ENCODE measurements at regions not wholly inside any gene's neighbourhood (a gene's known extent, or its start where the extent isn't known, plus 50 kb on each side); places are given as distances from the start of the nearest gene placed in this dataset.

DNA sequence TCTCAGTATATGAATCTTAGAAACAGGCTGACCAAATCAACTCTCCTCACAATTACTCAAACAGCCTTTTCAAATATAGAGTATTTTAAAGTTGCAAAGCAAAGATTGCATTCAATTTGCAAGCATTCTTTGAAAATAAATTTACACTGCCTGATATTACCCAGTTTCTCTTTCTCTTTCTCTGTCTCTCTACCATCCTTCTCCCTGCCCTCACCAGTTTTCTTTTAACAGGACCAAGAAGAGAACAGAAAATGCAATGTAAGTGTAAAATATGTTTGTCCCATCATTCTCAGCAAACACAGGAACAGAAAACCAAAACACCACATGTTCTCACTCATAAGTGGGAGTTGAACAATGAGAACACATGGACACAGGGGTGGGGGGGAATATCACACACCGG, 520.3 kb upstream of the USP15 start:
- Histone ChIP-seq H3K4me1 (ENCODE audit: control insufficient read depth in 4 of 4, insufficient read depth in 4 of 4, low read length in 3 of 4) (no peaks in the 10 kb centered on the region), H3K27me3 (ENCODE audit: control insufficient read depth in 4 of 4, insufficient read depth in 4 of 4, low read length in 3 of 4) (no peaks in the 10 kb centered on the region), H3K36me3 (ENCODE audit: control insufficient read depth in 4 of 4, insufficient read depth in 3 of 4, low read depth in 1 of 4, low read length in 3 of 4) (no peaks in the 10 kb centered on the region), H3K27ac (ENCODE audit: low read depth in 1 of 2, low read length in 2 of 2) (no peak overlapping the region), H3K9ac (ENCODE audit: low read depth in 1 of 2, low read length in 2 of 2) (no peak overlapping the region), H3K9me3 (ENCODE audit: control insufficient read depth in 4 of 4, low read length in 3 of 4) (no peaks in the 10 kb centered on the region), H3K4me3 (ENCODE audit: low read depth in 1 of 3, low read length in 3 of 3) (no peak overlapping the region)
- WGBS: 86% methylated on average over 1 of the region's 1 CpG
- no peak for DNase-seq (ENCODE audit: low spot score)
- no peak for TF ChIP-seq TAF1 (conservative IDR thresholded peaks at IDR 0.05)
- no peak for TF ChIP-seq NR2F2 (IDR thresholded peaks at IDR 0.05)
- TF ChIP-seq EGR1 (IDR thresholded peaks at IDR 0.05; ENCODE audit: low read depth in 2 of 2): no peak
- no peak for TF ChIP-seq JUND (IDR thresholded peaks at IDR 0.05)
- TF ChIP-seq HNF4A (conservative IDR thresholded peaks at IDR 0.05): no peak
- TF ChIP-seq, protein P1, sequence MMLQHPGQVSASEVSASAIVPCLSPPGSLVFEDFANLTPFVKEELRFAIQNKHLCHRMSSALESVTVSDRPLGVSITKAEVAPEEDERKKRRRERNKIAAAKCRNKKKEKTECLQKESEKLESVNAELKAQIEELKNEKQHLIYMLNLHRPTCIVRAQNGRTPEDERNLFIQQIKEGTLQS (IDR thresholded peaks at IDR 0.05): no peak
- TF ChIP-seq YY1 (IDR thresholded peaks at IDR 0.05): no peak
- TF ChIP-seq FOXA2 (IDR thresholded peaks at IDR 0.05): no peak
- TF ChIP-seq, protein P2, sequence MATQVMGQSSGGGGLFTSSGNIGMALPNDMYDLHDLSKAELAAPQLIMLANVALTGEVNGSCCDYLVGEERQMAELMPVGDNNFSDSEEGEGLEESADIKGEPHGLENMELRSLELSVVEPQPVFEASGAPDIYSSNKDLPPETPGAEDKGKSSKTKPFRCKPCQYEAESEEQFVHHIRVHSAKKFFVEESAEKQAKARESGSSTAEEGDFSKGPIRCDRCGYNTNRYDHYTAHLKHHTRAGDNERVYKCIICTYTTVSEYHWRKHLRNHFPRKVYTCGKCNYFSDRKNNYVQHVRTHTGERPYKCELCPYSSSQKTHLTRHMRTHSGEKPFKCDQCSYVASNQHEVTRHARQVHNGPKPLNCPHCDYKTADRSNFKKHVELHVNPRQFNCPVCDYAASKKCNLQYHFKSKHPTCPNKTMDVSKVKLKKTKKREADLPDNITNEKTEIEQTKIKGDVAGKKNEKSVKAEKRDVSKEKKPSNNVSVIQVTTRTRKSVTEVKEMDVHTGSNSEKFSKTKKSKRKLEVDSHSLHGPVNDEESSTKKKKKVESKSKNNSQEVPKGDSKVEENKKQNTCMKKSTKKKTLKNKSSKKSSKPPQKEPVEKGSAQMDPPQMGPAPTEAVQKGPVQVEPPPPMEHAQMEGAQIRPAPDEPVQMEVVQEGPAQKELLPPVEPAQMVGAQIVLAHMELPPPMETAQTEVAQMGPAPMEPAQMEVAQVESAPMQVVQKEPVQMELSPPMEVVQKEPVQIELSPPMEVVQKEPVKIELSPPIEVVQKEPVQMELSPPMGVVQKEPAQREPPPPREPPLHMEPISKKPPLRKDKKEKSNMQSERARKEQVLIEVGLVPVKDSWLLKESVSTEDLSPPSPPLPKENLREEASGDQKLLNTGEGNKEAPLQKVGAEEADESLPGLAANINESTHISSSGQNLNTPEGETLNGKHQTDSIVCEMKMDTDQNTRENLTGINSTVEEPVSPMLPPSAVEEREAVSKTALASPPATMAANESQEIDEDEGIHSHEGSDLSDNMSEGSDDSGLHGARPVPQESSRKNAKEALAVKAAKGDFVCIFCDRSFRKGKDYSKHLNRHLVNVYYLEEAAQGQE (IDR thresholded peaks at IDR 0.05): no peak
- TF ChIP-seq RAD21 (IDR thresholded peaks at IDR 0.05): no peak
- TF ChIP-seq, protein P3, sequence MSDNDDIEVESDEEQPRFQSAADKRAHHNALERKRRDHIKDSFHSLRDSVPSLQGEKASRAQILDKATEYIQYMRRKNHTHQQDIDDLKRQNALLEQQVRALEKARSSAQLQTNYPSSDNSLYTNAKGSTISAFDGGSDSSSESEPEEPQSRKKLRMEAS (IDR thresholded peaks at IDR 0.05): no peak
- TF ChIP-seq RXRA (IDR thresholded peaks at IDR 0.05): no peak

DNA sequence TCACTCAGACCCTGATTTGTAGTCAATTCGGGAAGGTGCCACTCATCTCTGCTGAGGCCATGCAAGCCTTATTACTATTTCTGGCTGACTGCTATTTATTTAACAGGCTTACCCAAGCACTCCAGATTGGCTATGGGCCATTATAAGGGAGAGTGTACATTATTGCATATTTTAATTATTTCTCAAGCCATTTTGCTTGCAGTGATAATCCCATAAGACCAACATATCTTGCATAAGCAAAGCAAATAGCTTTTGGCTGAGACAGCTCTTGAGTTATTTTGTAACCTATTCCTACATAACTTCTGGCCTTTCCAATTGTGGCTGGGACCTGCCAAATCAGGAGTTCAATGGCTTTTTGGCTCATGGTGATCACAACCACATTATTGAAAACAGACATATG, 509.6 kb upstream of the USP15 start:
- TF ChIP-seq SP1 (IDR thresholded peaks at IDR 0.05): no peak
- TF ChIP-seq HNF4A (conservative IDR thresholded peaks at IDR 0.05): peak in 1 of 2 donors; percentile 58
- TF ChIP-seq, protein P2 (IDR thresholded peaks at IDR 0.05): no peak
- TF ChIP-seq, protein P3 (IDR thresholded peaks at IDR 0.05): peak; percentile 33
- peak in 1 of 2 donors; percentile 49 for TF ChIP-seq RXRA (IDR thresholded peaks at IDR 0.05)
- TF ChIP-seq, protein P4, sequence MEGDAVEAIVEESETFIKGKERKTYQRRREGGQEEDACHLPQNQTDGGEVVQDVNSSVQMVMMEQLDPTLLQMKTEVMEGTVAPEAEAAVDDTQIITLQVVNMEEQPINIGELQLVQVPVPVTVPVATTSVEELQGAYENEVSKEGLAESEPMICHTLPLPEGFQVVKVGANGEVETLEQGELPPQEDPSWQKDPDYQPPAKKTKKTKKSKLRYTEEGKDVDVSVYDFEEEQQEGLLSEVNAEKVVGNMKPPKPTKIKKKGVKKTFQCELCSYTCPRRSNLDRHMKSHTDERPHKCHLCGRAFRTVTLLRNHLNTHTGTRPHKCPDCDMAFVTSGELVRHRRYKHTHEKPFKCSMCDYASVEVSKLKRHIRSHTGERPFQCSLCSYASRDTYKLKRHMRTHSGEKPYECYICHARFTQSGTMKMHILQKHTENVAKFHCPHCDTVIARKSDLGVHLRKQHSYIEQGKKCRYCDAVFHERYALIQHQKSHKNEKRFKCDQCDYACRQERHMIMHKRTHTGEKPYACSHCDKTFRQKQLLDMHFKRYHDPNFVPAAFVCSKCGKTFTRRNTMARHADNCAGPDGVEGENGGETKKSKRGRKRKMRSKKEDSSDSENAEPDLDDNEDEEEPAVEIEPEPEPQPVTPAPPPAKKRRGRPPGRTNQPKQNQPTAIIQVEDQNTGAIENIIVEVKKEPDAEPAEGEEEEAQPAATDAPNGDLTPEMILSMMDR (IDR thresholded peaks at IDR 0.05; ENCODE audit: low read depth, low read length, missing input control): no peak
- TF ChIP-seq FOXA2 (IDR thresholded peaks at IDR 0.05): peak; percentile 55
- TF ChIP-seq RAD21 (IDR thresholded peaks at IDR 0.05): peak; percentile 5 to 28
- TF ChIP-seq YY1 (IDR thresholded peaks at IDR 0.05): peak; percentile 39
- H3K4me3 ChIP-seq (ENCODE audit: low read depth in 1 of 3, low read length in 3 of 3): no peak overlapping the region
- H3K4me1 ChIP-seq (ENCODE audit: control insufficient read depth in 4 of 4, insufficient read depth in 4 of 4, low read length in 3 of 4): peaks cover 0 to 9% (median 4%) of the 10 kb centered on the region in 4 donors
- 52% methylated on average over 1 of the region's 1 CpG for WGBS
- no peaks in the 10 kb centered on the region for H3K36me3 ChIP-seq (ENCODE audit: control insufficient read depth in 4 of 4, insufficient read depth in 3 of 4, low read depth in 1 of 4, low read length in 3 of 4)
- no peak overlapping the region for H3K27ac ChIP-seq (ENCODE audit: low read depth in 1 of 2, low read length in 2 of 2)
- H3K27me3 ChIP-seq (ENCODE audit: control insufficient read depth in 4 of 4, insufficient read depth in 4 of 4, low read length in 3 of 4): no peaks in the 10 kb centered on the region
- H3K9me3 ChIP-seq (ENCODE audit: control insufficient read depth in 4 of 4, low read length in 3 of 4): no peaks in the 10 kb centered on the region
- no peak for DNase-seq (ENCODE audit: low spot score)
- no peak overlapping the region for H3K9ac ChIP-seq (ENCODE audit: low read depth in 1 of 2, low read length in 2 of 2)
